Transverse colon (tissue), 4 donors: ENCODE measurements at regions not wholly inside any gene's neighbourhood (a gene's known extent, or its start where the extent isn't known, plus 50 kb on each side); places are given as distances from the start of the nearest gene placed in this dataset.

Source experiments
- POLR2A ChIP-seq: fragments of 450-650 bp; IDR thresholded peaks from one replicate; pipeline ENCODE4 v1.6.1; 2016; ENCODE audit warnings: antibody characterized with exemption, mild to moderate bottlenecking, moderate library complexity
- POLR2AphosphoS5 ChIP-seq, 3 donors: sonication (generic); formaldehyde crosslinking; IDR thresholded peaks; one replicate each; pipeline ENCODE4 v1.6.1; 2016; ENCODE audit warnings: antibody characterized with exemption in 3 of 3
- TF ChIP-seq, protein P1 (sequence below), 5 experiments: fragments of 200-600 bp in 3 of 5; fragments of 450-650 bp in 2 of 5; sonication (generic) in 3 of 5; IDR thresholded peaks; 1 replicate in 2 of 5; 2 replicates in 3 of 5; pipeline ENCODE4 v1.5.1; 2016 to 2017; ENCODE audit warnings: antibody characterized with exemption in 5 of 5, inconsistent platforms in 3 of 5, mild to moderate bottlenecking in 2 of 5, moderate library complexity in 1 of 5

DNA sequence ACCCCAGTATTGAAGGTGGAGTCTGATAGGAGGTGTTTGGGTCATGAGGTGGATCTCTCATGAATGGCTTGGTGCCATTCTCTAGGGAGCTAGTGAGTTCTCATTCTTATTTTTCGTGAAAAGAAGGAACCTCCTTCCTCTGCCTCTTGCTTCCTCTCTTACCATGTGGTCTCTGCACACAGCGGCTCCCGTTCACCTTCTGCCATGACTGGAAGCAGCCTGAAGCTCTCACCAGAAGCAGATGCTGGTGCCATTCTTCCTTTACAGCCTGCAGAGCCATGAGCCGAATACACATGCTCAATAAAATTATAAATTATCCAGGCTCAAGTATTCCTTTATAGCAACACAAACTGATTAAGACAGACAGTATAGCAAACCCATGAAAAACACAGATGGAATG, 545.1 kb upstream of the C16orf82 start:
- TF ChIP-seq, protein P1, sequence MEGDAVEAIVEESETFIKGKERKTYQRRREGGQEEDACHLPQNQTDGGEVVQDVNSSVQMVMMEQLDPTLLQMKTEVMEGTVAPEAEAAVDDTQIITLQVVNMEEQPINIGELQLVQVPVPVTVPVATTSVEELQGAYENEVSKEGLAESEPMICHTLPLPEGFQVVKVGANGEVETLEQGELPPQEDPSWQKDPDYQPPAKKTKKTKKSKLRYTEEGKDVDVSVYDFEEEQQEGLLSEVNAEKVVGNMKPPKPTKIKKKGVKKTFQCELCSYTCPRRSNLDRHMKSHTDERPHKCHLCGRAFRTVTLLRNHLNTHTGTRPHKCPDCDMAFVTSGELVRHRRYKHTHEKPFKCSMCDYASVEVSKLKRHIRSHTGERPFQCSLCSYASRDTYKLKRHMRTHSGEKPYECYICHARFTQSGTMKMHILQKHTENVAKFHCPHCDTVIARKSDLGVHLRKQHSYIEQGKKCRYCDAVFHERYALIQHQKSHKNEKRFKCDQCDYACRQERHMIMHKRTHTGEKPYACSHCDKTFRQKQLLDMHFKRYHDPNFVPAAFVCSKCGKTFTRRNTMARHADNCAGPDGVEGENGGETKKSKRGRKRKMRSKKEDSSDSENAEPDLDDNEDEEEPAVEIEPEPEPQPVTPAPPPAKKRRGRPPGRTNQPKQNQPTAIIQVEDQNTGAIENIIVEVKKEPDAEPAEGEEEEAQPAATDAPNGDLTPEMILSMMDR (IDR thresholded peaks at IDR 0.05) = no peak
- TF ChIP-seq POLR2A = no peak
- no peak for TF ChIP-seq POLR2AphosphoS5 (IDR thresholded peaks at IDR 0.05)
